NCI-H1694 (cell line): ENCODE measurements at regions not wholly inside any gene's neighbourhood (a gene's known extent, or its start where the extent isn't known, plus 50 kb on each side); places are given as distances from the start of the nearest gene placed in this dataset.
"Not testable (repeated sequence)": the region's sequence is repeated elsewhere in the genome, so short reads cannot be mapped to it uniquely, and the experiment has no call there.

Experiments used
- DNase-seq: peaks from one replicate; lab custom pipeline; 2025; lab: John Stamatoyannopoulos, UW

- DNase-seq: not testable (repeated sequence)
These were observed 55.3 kb downstream of the BBS10 start for GRCh38 chr12:76292891-76293290.

GRCh38 chr12:76292305-76292704 is 55.9 kb downstream of the BBS10 start:
- DNase-seq: not testable (repeated sequence)

- no peak for DNase-seq
These were observed 57.0 kb downstream of the BBS10 start for GRCh38 chr12:76290963-76291859.

GRCh38 chr12:76288218-76288617 is 60.0 kb downstream of the BBS10 start:
- DNase-seq: no peak

- DNase-seq: no peak
These were observed 63.1 kb downstream of the BBS10 start for GRCh38 chr12:76284816-76285750.

GRCh38 chr12:76282744-76283143 is 65.5 kb downstream of the BBS10 start:
- DNase-seq: no peak

DNA sequence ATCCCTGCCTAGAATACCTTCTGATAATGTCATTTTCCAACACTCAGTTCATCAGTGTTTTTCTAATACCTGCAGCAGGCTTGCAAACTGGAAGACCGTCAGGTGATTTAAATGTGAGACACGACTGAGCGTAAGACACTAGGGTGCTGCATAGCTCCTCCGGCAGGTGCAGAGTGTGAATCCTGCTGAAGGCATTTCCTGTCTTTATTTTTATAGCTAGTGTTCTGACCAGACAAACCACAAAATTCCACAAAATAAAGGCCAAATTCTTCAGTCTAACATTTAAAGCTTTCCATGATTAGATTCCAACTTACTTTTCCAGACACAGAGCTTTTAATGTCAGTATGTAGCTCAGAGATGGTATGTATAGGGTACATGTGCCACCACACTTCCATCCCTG is 70.7 kb downstream of the BBS10 start:
- no peak for DNase-seq

DNA sequence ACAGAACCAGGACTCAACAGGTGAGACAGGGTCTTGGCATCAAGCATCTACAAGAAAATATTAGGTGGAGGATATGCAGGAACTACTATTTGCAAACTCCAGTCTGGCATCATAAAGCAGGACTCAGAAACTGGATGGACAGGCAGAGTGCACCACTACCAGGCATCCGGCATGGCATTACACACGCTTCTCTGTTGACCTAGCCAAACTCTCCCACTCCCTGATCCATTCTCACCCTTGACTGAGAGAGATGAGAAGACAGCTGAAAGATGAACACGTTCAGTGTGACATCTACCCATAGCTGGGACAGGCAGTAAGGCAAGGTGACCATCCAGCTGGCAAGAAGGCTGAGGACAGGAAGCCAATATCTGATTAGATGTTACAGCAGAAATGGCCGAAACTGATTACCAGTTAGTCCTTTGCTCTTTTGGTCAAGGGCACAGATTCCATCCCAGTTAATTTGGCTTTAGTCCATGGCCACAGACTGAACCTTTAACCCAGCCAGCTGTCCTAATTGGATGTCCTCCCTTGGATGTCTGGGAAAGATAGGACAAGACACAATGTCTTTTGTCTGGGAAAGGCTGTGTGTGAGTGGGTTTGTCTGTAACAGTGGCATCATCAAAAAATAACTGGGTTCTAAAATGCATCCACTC is 71.6 kb downstream of the BBS10 start:
- no peak for DNase-seq

GRCh38 chr12:76275511-76276093 is 72.6 kb downstream of the BBS10 start:
- DNase-seq: no peak

DNA sequence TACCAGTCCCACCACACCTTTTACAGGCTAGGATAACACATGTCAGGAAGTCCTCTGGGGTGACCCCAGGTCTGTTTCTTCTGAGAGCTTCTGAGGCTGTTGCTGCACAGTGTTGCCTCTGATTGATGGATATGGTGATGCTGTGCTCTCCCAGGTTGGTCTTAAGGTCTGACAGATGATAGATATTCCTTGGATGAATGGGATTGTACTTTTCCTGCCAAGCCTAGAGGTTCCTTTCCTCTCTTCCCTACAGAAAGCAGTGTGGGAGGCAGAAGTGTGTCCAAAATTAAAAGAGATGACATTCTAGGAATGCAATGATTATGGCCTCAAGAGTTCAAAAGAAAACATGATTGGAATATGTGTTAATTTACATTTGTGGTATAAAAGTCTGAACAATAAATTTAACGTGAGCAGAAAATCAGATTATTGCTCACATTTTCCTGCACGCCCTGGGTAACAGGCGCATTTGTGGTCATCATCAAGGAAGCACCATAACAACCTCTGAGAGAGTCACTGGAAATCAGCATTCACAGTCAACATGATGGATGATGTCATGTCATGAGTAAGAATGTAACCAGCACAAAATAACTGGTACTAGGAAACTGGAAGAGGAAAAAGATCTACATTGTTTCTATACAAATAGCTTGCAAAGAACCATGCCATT is 73.7 kb downstream of the BBS10 start:
- no peak for DNase-seq

- no peak for DNase-seq
These were observed 75.9 kb downstream of the BBS10 start for GRCh38 chr12:76272287-76272686.

DNA sequence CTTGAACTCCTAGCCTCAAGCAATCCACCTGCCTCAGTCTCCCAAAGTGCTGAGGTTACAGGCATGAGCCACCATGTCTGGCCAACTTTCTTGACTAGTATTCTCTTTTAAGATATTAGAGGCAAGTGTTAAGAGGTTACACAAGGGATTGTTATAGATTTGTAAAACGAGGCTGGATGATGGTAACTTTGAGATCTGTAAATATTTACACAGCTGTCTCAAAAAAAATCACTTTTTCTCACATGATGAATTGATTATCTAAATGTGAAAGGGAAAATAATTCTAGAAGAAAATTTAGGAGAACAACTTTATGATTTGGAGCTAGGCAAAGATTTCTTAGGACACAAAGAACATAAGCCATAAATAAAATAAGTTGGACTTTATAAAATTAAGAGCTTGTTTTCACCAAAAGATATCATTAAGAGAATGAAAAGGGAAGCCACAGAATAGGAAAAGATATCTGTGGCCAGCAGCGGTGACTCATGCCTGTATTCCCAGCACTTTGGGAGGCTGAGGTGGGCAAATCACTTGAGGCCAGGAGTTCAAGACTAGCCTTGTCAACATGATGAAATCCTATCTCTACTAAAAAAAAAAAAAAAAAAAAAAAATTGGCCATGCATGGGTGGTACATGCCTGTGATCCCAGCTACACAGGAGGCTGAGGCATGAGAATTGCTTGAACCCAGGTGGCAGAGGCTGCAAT is 77.4 kb downstream of the BBS10 start:
- no peak for DNase-seq

- DNase-seq: no peak
These were observed 79.9 kb downstream of the BBS10 start for GRCh38 chr12:76268267-76268666.

- DNase-seq: no peak
These were observed 81.4 kb downstream of the BBS10 start for GRCh38 chr12:76266797-76267196.

- DNase-seq: no peak
These were observed 82.6 kb downstream of the BBS10 start for GRCh38 chr12:76265424-76266180.

DNA sequence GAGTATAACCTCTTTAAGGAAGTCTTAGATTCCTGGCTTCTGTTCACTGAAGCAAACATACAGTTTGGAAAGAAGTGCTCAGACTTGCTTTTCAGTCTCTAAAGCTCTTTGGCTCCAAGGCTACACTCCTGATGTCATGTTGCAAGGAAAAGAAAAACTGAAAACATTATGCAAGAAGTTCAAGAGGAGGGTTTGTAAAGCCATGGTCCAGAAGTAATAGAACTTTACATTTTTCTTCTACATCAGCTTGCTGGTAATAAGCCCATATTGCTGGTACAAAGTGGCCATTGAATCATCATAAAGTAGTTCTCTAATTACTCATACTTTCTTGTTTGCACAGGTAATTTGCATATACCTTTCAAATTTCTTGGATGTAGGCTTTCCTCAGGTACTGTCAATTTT is 83.6 kb downstream of the BBS10 start:
- no peak for DNase-seq

DNA sequence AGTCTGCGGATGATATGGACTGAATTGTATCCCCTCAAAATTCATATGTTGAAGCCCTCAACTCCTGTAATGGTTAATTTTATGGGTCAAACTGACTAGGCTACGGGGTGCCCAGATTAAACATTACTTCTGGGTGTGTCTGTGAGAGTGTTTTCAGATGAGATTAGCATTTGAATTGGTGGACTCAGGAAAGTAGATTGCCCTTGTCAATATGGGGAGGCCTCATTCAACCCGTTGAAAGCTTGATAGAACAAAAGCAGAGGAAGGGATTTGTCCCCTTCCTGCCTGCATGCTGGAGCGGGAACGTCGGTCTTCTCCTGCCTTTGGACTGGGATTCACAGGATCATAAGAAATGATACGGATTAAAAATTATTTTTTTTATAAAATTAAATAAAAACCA is 84.5 kb downstream of the BBS10 start:
- DNase-seq: no peak

DNA sequence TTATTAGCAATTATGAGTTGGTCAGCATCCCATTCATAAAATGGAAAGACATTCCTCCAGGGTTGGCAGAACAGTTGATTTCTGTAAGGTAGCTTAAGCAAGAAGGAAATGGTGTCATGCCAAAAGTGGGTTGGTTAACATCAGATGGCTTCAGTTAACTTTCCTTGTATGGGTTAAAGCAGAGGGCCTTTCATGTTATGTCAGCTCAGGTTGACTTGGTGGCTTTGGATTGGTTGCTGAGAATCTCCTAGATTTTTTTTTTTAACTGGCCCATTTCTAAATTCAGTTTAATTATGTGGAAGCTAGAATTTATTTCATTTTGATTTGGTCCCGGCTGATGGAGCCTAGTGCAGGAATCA is 87.8 kb downstream of the BBS10 start:
- DNase-seq: no peak

DNA sequence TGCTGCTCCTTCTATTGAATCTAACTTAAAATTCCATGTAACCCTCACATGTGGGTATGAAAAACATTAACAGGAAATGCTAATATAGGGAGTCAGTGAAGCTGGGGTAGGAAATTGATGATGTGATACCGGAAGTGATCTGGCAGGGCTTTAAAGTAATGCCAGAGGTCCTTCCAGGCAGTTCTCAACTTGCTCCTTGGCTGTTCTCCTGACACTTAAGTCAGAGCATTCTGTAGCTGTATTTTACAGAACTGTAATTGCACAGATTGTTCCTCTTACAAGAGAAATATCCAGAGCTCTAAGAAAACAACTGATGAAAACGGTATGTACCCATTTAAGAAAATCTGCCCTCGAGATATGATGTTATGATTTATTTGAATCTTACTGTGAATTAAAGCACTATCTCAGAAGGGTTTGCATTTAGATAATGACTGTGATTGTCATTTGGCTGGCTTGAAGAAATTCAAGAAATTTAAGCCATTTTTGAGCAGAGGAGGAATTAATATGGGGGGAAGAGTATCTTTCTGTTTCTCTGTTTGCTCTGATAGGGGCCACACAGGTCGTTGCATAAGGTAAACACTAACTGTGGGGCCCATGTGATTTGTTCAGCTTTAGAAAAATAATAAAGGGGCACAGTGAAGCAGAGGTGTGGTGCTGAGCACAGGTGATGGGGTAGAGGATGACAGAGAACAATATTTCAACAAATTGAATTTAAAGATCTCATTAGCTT is 88.4 kb downstream of the BBS10 start:
- no peak for DNase-seq
